ENCODE measurements at regions not wholly inside any gene's neighbourhood (a gene's known extent, or its start where the extent isn't known, plus 50 kb on each side); places are given as distances from the start of the nearest gene placed in this dataset.
"Not testable (repeated sequence)": the region's sequence is repeated elsewhere in the genome, so short reads cannot be mapped to it uniquely, and the experiment has no call there.

- no peak for DNase-seq (ENCODE audit: low spot score)
These were observed 1112.5 kb downstream of the TECRL start for GRCh38 chr4:63296773-63297172.

GRCh38 chr4:63275491-63275890 is 1133.8 kb downstream of the TECRL start:
- DNase-seq (ENCODE audit: low spot score), result no peak

- no peak for DNase-seq (ENCODE audit: low spot score)
These were observed 1140.1 kb downstream of the TECRL start for GRCh38 chr4:63269156-63269555.

GRCh38 chr4:63233671-63234070 is 1175.6 kb downstream of the TECRL start:
- DNase-seq (ENCODE audit: low spot score), result no peak

GRCh38 chr4:63232058-63232457 is 1177.2 kb downstream of the TECRL start:
- no peak for DNase-seq (ENCODE audit: low spot score)

GRCh38 chr4:63226229-63226628 is 1183.0 kb downstream of the TECRL start:
- no peak for DNase-seq (ENCODE audit: low spot score)

GRCh38 chr4:63222466-63222865 is 1186.8 kb downstream of the TECRL start:
- DNase-seq (ENCODE audit: low spot score), result no peak

GRCh38 chr4:63221477-63221876 is 1187.8 kb downstream of the TECRL start:
- no peak for DNase-seq (ENCODE audit: low spot score)

GRCh38 chr4:63218856-63219255 is 1190.4 kb downstream of the TECRL start:
- DNase-seq (ENCODE audit: low spot score), result no peak

GRCh38 chr4:63214076-63214475 is 1195.2 kb downstream of the TECRL start:
- DNase-seq (ENCODE audit: low spot score), result no peak

- DNase-seq (ENCODE audit: low spot score), result no peak
These were observed 1197.3 kb downstream of the TECRL start for GRCh38 chr4:63211776-63212479.

GRCh38 chr4:63211375-63211774 is 1197.9 kb downstream of the TECRL start:
- DNase-seq (ENCODE audit: low spot score), result no peak

GRCh38 chr4:63193029-63193428 is 1216.2 kb downstream of the TECRL start:
- not testable (repeated sequence) for DNase-seq (ENCODE audit: low spot score)

- no peak for DNase-seq (ENCODE audit: low spot score)
These were observed 1237.9 kb downstream of the TECRL start for GRCh38 chr4:63171341-63171740.

GRCh38 chr4:63170923-63171322 is 1238.3 kb downstream of the TECRL start:
- no peak for DNase-seq (ENCODE audit: low spot score)

GRCh38 chr4:63169836-63170235 is 1239.4 kb downstream of the TECRL start:
- no peak for DNase-seq (ENCODE audit: low spot score)

- DNase-seq (ENCODE audit: low spot score), result no peak
These were observed 1253.7 kb downstream of the TECRL start for GRCh38 chr4:63155561-63155960.

GRCh38 chr4:63123441-63123840 is 1285.8 kb downstream of the TECRL start:
- DNase-seq (ENCODE audit: low spot score), result no peak

GRCh38 chr4:63122955-63123354 is 1286.3 kb downstream of the TECRL start:
- no peak for DNase-seq (ENCODE audit: low spot score)

GRCh38 chr4:63106600-63106999 is 1302.7 kb downstream of the TECRL start:
- DNase-seq (ENCODE audit: low spot score), result no peak

GRCh38 chr4:63105839-63106238 is 1303.4 kb downstream of the TECRL start:
- no peak for DNase-seq (ENCODE audit: low spot score)

- DNase-seq (ENCODE audit: low spot score), result no peak
These were observed 1318.6 kb downstream of the TECRL start for GRCh38 chr4:63090641-63091040.

- DNase-seq (ENCODE audit: low spot score), result no peak
These were observed 1324.2 kb downstream of the TECRL start for GRCh38 chr4:63085091-63085490.

GRCh38 chr4:63080934-63081333 is 1328.3 kb downstream of the TECRL start:
- no peak for DNase-seq (ENCODE audit: low spot score)

Data from activated CD4-positive, alpha-beta T cell treated with anti-CD3 and anti-CD28 coated beads, Interleukin-2, Interleukin-4, amounts not matched to agents 100 ng/mL and 50 ng/mL, durations not matched to agents 16 hours and 8 hours (primary cell).